K562 (cell line): ENCODE measurements at regions not wholly inside any gene's neighbourhood (a gene's known extent, or its start where the extent isn't known, plus 50 kb on each side); places are given as distances from the start of the nearest gene placed in this dataset.

Experiments
- ATAC-seq: fragments of 200-7000 bp; cut with Tn5 transposase; 3 replicates; pipeline ENCODE4 v1.9.1; 2020; ENCODE audit warnings: moderate library complexity
- BruUV-seq: library from RNA; stranded (reverse); fragments of 400-500 nt; replicated peaks from 2 replicates; lab custom pipeline; 2021; lab: Mats Ljungman, UMichigan
- CTCF ChIA-PET: fragments of 300-600 bp; formaldehyde crosslinking; extraction: SDS; loops from one replicate; lab custom pipeline; 2021; ENCODE audit warnings: low intra/inter-chr PET ratio; lab: Yijun Ruan, JAX
- POLR2A ChIA-PET: fragments of 300-600, 350-650 bp; sonication (Branson Sonifier 250); formaldehyde crosslinking; extraction: SDS; loops from one replicate; lab custom pipeline; 2021; ENCODE audit warnings: antibody characterized with exemption, inconsistent platforms; lab: Yijun Ruan, JAX
- DNase-seq, 4 experiments: peaks; one replicate each; pipeline versions ENCODE4 v3.0.0 to v3.0.0-alpha.2; 2011 to 2018; ENCODE audit warnings: low spot score in 3 of 4, mixed read lengths in 3 of 4; ENCODE audit errors: extremely low read depth in 1 of 4
- FAIRE-seq: peaks from 2 replicates; lab custom pipeline; 2011; peaks lifted over from hg19 to GRCh38; lab: Jason Lieb, UNC
- H2AFZ ChIP-seq: 2 replicates; pipeline ENCODE4 v1.6.0; 2011; ENCODE audit warnings: low read depth, low read length, control low read depth, inconsistent platforms
- H3K27ac ChIP-seq: fragments of 200-600 bp; 3 replicates; pipeline ENCODE4 v1.8.0; 2011; ENCODE audit warnings: low read depth, mild to moderate bottlenecking, control low read depth, inconsistent platforms, low read length, moderate library complexity, mixed read lengths; ENCODE audit errors: extremely low read depth
- H3K27me3 ChIP-seq, 2 experiments: fragments of 300-600 bp in 1 of 2; 2 replicates in 1 of 2; 3 replicates in 1 of 2; pipeline versions ENCODE4 v1.6.0 to v1.8.0; 2011; ENCODE audit warnings: inconsistent platforms in 2 of 2, low read length in 2 of 2, mild to moderate bottlenecking in 1 of 2, mixed read lengths in 1 of 2, moderate library complexity in 1 of 2; ENCODE audit not compliant: control insufficient read depth in 2 of 2, insufficient read depth in 2 of 2
- H3K36me3 ChIP-seq: fragments of 300-600 bp; 3 replicates; pipeline ENCODE4 v1.8.0; 2011; ENCODE audit warnings: mild to moderate bottlenecking, low read length, inconsistent platforms; ENCODE audit not compliant: control insufficient read depth, insufficient read depth
- H3K4me1 ChIP-seq, 2 experiments: fragments of 200-600 bp in 1 of 2; replicated peaks in 1 of 2; 2 replicates in 1 of 2; 3 replicates in 1 of 2; pipeline versions ENCODE4 v1.5.1 to v1.8.0; 2011; ENCODE audit warnings: inconsistent platforms in 2 of 2, low read length in 2 of 2, mild to moderate bottlenecking in 1 of 2, mixed read lengths in 1 of 2, moderate library complexity in 1 of 2; ENCODE audit not compliant: control insufficient read depth in 2 of 2, insufficient read depth in 2 of 2
- H3K4me2 ChIP-seq: 2 replicates; pipeline ENCODE4 v1.6.1; 2011; ENCODE audit warnings: low read length, control low read depth, inconsistent platforms, mixed read lengths; ENCODE audit not compliant: insufficient read depth
- H3K4me3 ChIP-seq: fragments of 200-600 bp; sonication (generic), shearing (Covaris generic); 2 replicates; pipeline ENCODE4 v1.5.1; 2016; ENCODE audit warnings: control low read depth, inconsistent platforms
- H3K79me2 ChIP-seq: fragments of 200-600 bp; 3 replicates; pipeline ENCODE4 v1.8.0; 2011; ENCODE audit warnings: low read length, inconsistent platforms; ENCODE audit not compliant: control insufficient read depth, insufficient read depth
- H3K9ac ChIP-seq, 2 experiments: 2 replicates each; pipeline versions ENCODE4 v1.6.0 to v1.6.1; 2011; ENCODE audit warnings: low read depth in 2 of 2, low read length in 2 of 2, control low read depth in 1 of 2, inconsistent platforms in 1 of 2, mild to moderate bottlenecking in 1 of 2, mixed read lengths in 1 of 2; ENCODE audit not compliant: insufficient read depth in 1 of 2
- H3K9me1 ChIP-seq: one replicate; pipeline ENCODE4 v1.6.0; 2011; ENCODE audit warnings: inconsistent platforms, mild to moderate bottlenecking, low read length, moderate library complexity; ENCODE audit not compliant: control insufficient read depth, insufficient read depth
- H3K9me3 ChIP-seq: replicated peaks from 2 replicates; pipeline ENCODE4 v1.5.1; 2011; ENCODE audit warnings: low read depth, low read length, inconsistent platforms; ENCODE audit not compliant: control insufficient read depth, insufficient read depth
- H4K20me1 ChIP-seq: replicated peaks from 2 replicates; pipeline ENCODE4 v1.6.1; 2011; ENCODE audit warnings: low read length, inconsistent platforms, mixed read lengths; ENCODE audit not compliant: control insufficient read depth, insufficient read depth
- AFF1 ChIP-seq, 2 experiments: fragments of 450-650 bp; IDR thresholded peaks; 2 replicates each; pipeline ENCODE4 v1.6.1; 2018; ENCODE audit warnings: mild to moderate bottlenecking in 2 of 2, low read depth in 1 of 2; ENCODE audit not compliant: partially characterized antibody in 2 of 2
- BRF1 ChIP-seq: IDR thresholded peaks from 3 replicates; pipeline ENCODE4 v1.6.1; 2011; ENCODE audit warnings: borderline replicate concordance, mild to moderate bottlenecking; ENCODE audit not compliant: insufficient read length; ENCODE audit errors: extremely low read depth
- CC2D1A ChIP-seq: fragments of 450-650 bp; IDR thresholded peaks from 2 replicates; pipeline ENCODE4 v1.6.1; 2017; ENCODE audit warnings: mild to moderate bottlenecking
- HMGXB4 ChIP-seq: sonication (generic); formaldehyde crosslinking; IDR thresholded peaks from 2 replicates; pipeline ENCODE4 v1.8.1; 2023; ENCODE audit warnings: mild to moderate bottlenecking, missing genetic modification reagents
- KLF10 ChIP-seq: fragments of 250-450 bp; sonication (Bioruptor Pico); IDR thresholded peaks from 2 replicates; pipeline ENCODE4 v1.6.1; 2021; ENCODE audit warnings: matching md5 sums
- NR0B1 ChIP-seq: fragments of 450-650 bp; IDR thresholded peaks from one replicate; pipeline ENCODE4 v1.6.1; 2018; ENCODE audit warnings: mild to moderate bottlenecking, moderate library complexity; ENCODE audit not compliant: partially characterized antibody
- SAFB2 ChIP-seq: fragments of 200-400 bp; formaldehyde crosslinking; IDR thresholded peaks from 2 replicates; pipeline ENCODE4 v1.6.1; 2018; ENCODE audit warnings: borderline replicate concordance, low read length, low read depth, moderate library complexity; ENCODE audit not compliant: severe bottlenecking
- SUPT5H ChIP-seq: fragments of 450-650 bp; IDR thresholded peaks from 2 replicates; pipeline ENCODE4 v1.6.1; 2016
- TAF7 ChIP-seq: fragments of 450-650 bp; IDR thresholded peaks from 2 replicates; pipeline ENCODE4 v1.6.1; 2016; ENCODE audit warnings: missing genetic modification characterization, missing compliant biosample characterization
- TCF15 ChIP-seq: fragments of 250-450 bp; sonication (Bioruptor Pico); IDR thresholded peaks from 2 replicates; pipeline ENCODE4 v1.8.0; 2022; ENCODE audit warnings: moderate library complexity, mild to moderate bottlenecking, inconsistent platforms
- TFE3 ChIP-seq: fragments of 450-650 bp; formaldehyde crosslinking; IDR thresholded peaks from 2 replicates; pipeline ENCODE4 v1.4.0; 2020; ENCODE audit warnings: mild to moderate bottlenecking, mixed read lengths
- TGIF2 ChIP-seq: sonication (generic); formaldehyde crosslinking; IDR thresholded peaks from 2 replicates; pipeline ENCODE4 v1.8.1; 2022; ENCODE audit warnings: mild to moderate bottlenecking, missing genetic modification reagents, moderate library complexity
- ZNF232 ChIP-seq: sonication (generic); formaldehyde crosslinking; IDR thresholded peaks from 2 replicates; pipeline ENCODE4 v1.8.0; 2022; ENCODE audit warnings: mild to moderate bottlenecking, missing genetic modification reagents
- ZNF699 ChIP-seq: fragments of 250-450 bp; sonication (Bioruptor Pico); IDR thresholded peaks from 2 replicates; pipeline ENCODE4 v1.8.0; 2021; ENCODE audit warnings: mild to moderate bottlenecking, moderate library complexity; ENCODE audit not compliant: insufficient replicate concordance
- WGBS: fragments of 100-300 bp; shearing (Covaris generic); methylation state at CpG from one replicate; pipeline ENCODE4 v1.1.6; 2016; ENCODE audit warnings: low coverage, mixed read lengths; ENCODE audit not compliant: insufficient coverage; ENCODE audit errors: missing lambda C conversion rate; 5-methylcytosine and 5-hydroxymethylcytosine counted together
- in situ Hi-C: fragments of 300-500 bp; cut with MboI; formaldehyde crosslinking; loops from 4 replicates; pipeline ENCODE4 v1.15.0; 2018; ENCODE audit warnings: inconsistent platforms, mixed read lengths
- intact Hi-C: fragments of 100-400 bp; cut with micrococcal nuclease; formaldehyde crosslinking; loops from 2 replicates; pipeline ENCODE4 v1.14.2; 2022

- BruUV-seq: no TSS peak
- Histone ChIP-seq H3K9ac (no peak overlapping the region), H3K79me2 (no peaks in the 10 kb centered on the region), H3K27me3 (no peaks in the 10 kb centered on the region), H3K4me2 (no peak overlapping the region), H3K4me3 (no peak overlapping the region), H3K9me3 (no peaks in the 10 kb centered on the region), H4K20me1 (no peaks in the 10 kb centered on the region), H3K36me3 (no peaks in the 10 kb centered on the region), H3K27ac (no peak overlapping the region), H2AFZ (no peak overlapping the region), H3K4me1 (no peaks in the 10 kb centered on the region), H3K9me1 (no peaks in the 10 kb centered on the region)
- intact Hi-C loops (no loop called here), in situ Hi-C loops (no loop called here)
- ChIA-PET CTCF (no interaction called here), POLR2A (no interaction called here)
- DNase-seq: no peak
- no peak for FAIRE-seq
- no peak for ATAC-seq
- WGBS: 3% methylated on average over 3 of the region's 3 CpGs
- TF ChIP-seq ZNF699 (CRISPR knock-in tag): no peak
- TF ChIP-seq SAFB2: no peak
- no peak for TF ChIP-seq SUPT5H
- no peak for TF ChIP-seq ZNF232 (CRISPR knock-in tag)
- TF ChIP-seq TFE3 (CRISPR knock-in tag): no peak
- no peak for TF ChIP-seq CC2D1A
- no peak for TF ChIP-seq KLF10 (CRISPR knock-in tag)
- no peak for TF ChIP-seq NR0B1
- no peak for TF ChIP-seq TAF7 (tag)
- no peak for TF ChIP-seq HMGXB4 (CRISPR knock-in tag)
- no peak for TF ChIP-seq TGIF2 (CRISPR knock-in tag)
- no peak for TF ChIP-seq AFF1 (IDR thresholded peaks at IDR 0.05; ENCODE audit: low read depth in 1 of 2, partially characterized antibody in 2 of 2)
- TF ChIP-seq TCF15 (CRISPR knock-in tag): no peak
- no peak for TF ChIP-seq BRF1
Measured at GRCh38 chr3:161444694-161445077, 51.9 kb upstream of the OTOL1 start.
